ENCODE measurements at regions not wholly inside any gene's neighbourhood (a gene's known extent, or its start where the extent isn't known, plus 50 kb on each side); places are given as distances from the start of the nearest gene placed in this dataset.

DNA sequence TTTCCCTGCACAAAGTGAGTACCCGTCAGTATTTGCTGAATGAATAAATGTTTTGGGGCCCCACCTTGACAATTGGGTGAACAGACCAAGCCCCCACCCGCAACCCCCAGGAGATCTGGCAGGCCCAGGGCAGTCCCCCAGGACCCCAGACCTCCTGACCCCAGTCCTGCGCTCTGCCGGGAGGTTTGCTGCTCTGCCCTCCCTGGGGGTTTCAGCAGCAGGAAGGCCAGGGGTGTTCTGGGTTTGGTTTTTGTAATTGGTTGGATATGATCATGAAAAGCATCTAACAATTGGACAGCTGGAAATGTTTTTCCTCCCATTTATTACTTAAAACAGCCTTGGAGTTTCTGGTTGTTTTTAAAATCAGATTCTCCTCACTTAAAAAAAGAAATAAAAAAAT, 193.8 kb downstream of the URI1 start:
- H3K27me3 ChIP-seq (ENCODE audit: insufficient read depth, low read length), result no peaks in the 10 kb centered on the region
- peaks cover 20% of the 10 kb centered on the region for H3K27me3 Mint-ChIP-seq (ENCODE audit: low read depth, unreplicated experiment)
- no peaks in the 10 kb centered on the region for H3K4me1 ChIP-seq (ENCODE audit: insufficient read depth, low read length)
- no peak for TF ChIP-seq EZH2 (IDR thresholded peaks at IDR 0.05; ENCODE audit: insufficient read depth, low read length)
- TF ChIP-seq, protein P1, sequence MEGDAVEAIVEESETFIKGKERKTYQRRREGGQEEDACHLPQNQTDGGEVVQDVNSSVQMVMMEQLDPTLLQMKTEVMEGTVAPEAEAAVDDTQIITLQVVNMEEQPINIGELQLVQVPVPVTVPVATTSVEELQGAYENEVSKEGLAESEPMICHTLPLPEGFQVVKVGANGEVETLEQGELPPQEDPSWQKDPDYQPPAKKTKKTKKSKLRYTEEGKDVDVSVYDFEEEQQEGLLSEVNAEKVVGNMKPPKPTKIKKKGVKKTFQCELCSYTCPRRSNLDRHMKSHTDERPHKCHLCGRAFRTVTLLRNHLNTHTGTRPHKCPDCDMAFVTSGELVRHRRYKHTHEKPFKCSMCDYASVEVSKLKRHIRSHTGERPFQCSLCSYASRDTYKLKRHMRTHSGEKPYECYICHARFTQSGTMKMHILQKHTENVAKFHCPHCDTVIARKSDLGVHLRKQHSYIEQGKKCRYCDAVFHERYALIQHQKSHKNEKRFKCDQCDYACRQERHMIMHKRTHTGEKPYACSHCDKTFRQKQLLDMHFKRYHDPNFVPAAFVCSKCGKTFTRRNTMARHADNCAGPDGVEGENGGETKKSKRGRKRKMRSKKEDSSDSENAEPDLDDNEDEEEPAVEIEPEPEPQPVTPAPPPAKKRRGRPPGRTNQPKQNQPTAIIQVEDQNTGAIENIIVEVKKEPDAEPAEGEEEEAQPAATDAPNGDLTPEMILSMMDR (IDR thresholded peaks at IDR 0.05; ENCODE audit: insufficient read depth, low read depth, low read length), result no peak
- no peak overlapping the region for H3K27ac ChIP-seq (ENCODE audit: low read depth, low read length)
- no peak overlapping the region for H3K9ac ChIP-seq (ENCODE audit: low read length)
- no peaks in the 10 kb centered on the region for H4K20me1 ChIP-seq (ENCODE audit: insufficient read depth, low read length)
- no peaks in the 10 kb centered on the region for H3K36me3 ChIP-seq (ENCODE audit: insufficient read depth, low read length)
- no peak overlapping the region for H3K4me2 ChIP-seq (ENCODE audit: low read length)
- H3K9me3 ChIP-seq (ENCODE audit: insufficient read depth, low read depth, low read length), result no peaks in the 10 kb centered on the region
- no peak overlapping the region for H2AFZ ChIP-seq (ENCODE audit: low read depth, low read length)
- H3K4me1 Mint-ChIP-seq (ENCODE audit: low read depth, unreplicated experiment), result peaks cover 8% of the 10 kb centered on the region
- H3K9me3 Mint-ChIP-seq (ENCODE audit: unreplicated experiment), result peaks cover 1% of the 10 kb centered on the region
- H3K4me3 ChIP-seq (ENCODE audit: insufficient read depth, low read depth, low read length), result no peak overlapping the region
- no peaks in the 10 kb centered on the region for H3K79me2 ChIP-seq (ENCODE audit: insufficient read depth, low read length)
- H3K36me3 Mint-ChIP-seq (ENCODE audit: low read depth, unreplicated experiment), result no peaks in the 10 kb centered on the region
- DNase-seq (ENCODE audit: low read depth), result no peak
- FAIRE-seq, result no peak
- H3K27ac Mint-ChIP-seq (ENCODE audit: unreplicated experiment), result peak overlapping the region; percentile 42
- no peak overlapping the region for H3K4me3 Mint-ChIP-seq (ENCODE audit: unreplicated experiment)

DNA sequence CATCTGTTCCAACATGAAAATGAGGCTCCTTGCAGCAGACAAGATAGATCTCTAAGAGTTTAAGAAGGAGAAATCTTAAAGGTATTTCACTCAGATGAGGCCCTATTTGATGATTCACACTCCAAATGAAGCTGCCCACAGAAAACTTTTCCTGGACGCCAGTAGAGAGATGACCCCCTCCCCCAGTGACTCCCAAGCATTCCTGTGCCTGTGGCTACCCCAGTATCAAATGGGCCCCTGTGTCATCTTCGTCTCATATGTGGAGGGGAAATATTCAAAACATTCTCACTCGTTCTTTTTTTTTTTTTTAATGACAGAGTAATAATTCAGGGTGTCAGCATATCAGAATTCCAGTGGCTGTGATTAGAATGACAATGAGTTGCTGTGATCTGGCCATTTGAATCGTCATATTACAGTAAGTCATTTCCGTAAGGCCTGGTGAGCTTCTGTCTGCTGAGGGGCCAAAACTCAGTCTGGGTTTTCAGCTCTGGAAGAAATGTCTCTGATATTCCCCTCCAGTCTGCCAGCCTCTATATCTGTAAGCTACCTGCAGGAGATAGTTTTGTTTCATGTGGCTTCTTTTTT, 194.7 kb downstream of the URI1 start:
- no peaks in the 10 kb centered on the region for H3K4me1 ChIP-seq (ENCODE audit: insufficient read depth, low read length)
- no peaks in the 10 kb centered on the region for H3K36me3 ChIP-seq (ENCODE audit: insufficient read depth, low read length)
- no peak overlapping the region for H3K4me3 Mint-ChIP-seq (ENCODE audit: unreplicated experiment)
- peak overlapping the region; percentile 13 for H3K27ac Mint-ChIP-seq (ENCODE audit: unreplicated experiment)
- no peak overlapping the region for H3K9ac ChIP-seq (ENCODE audit: low read length)
- H3K4me1 Mint-ChIP-seq (ENCODE audit: low read depth, unreplicated experiment), result peaks cover 8% of the 10 kb centered on the region
- no peak for TF ChIP-seq EZH2 (IDR thresholded peaks at IDR 0.05; ENCODE audit: insufficient read depth, low read length)
- TF ChIP-seq, protein P1 (IDR thresholded peaks at IDR 0.05; ENCODE audit: insufficient read depth, low read depth, low read length), result no peak
- FAIRE-seq (no peak), DNase-seq (ENCODE audit: low read depth) (no peak)
- H3K79me2 ChIP-seq (ENCODE audit: insufficient read depth, low read length), result no peaks in the 10 kb centered on the region
- H3K9me3 Mint-ChIP-seq (ENCODE audit: unreplicated experiment), result peaks cover 1% of the 10 kb centered on the region
- no peaks in the 10 kb centered on the region for H3K27me3 ChIP-seq (ENCODE audit: insufficient read depth, low read length)
- H3K9me3 ChIP-seq (ENCODE audit: insufficient read depth, low read depth, low read length), result no peaks in the 10 kb centered on the region
- no peak overlapping the region for H3K4me2 ChIP-seq (ENCODE audit: low read length)
- H3K36me3 Mint-ChIP-seq (ENCODE audit: low read depth, unreplicated experiment), result no peaks in the 10 kb centered on the region
- no peaks in the 10 kb centered on the region for H4K20me1 ChIP-seq (ENCODE audit: insufficient read depth, low read length)
- H3K27ac ChIP-seq (ENCODE audit: low read depth, low read length), result no peak overlapping the region
- peaks cover 20% of the 10 kb centered on the region for H3K27me3 Mint-ChIP-seq (ENCODE audit: low read depth, unreplicated experiment)
- no peak overlapping the region for H3K4me3 ChIP-seq (ENCODE audit: insufficient read depth, low read depth, low read length)
- no peak overlapping the region for H2AFZ ChIP-seq (ENCODE audit: low read depth, low read length)

DNA sequence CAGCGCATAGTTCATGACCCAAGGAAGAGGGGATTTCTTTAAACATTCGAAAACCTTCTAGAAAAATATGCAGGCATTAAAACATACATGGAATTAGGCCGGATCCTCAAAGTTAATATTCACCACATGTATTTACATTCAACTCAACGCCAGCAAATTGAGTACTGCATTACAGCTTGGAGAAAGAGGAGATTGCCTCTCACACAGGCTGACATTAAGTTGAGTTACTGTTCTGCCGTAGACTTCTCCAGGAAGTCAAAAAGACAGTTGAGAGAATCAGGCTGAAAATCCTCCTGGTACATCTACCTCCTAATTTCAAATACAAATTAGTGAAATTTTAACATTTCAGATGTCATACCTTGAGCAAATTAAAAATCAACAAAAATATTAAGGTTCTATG, 195.7 kb downstream of the URI1 start:
- Histone ChIP-seq H3K79me2 (ENCODE audit: insufficient read depth, low read length) (no peaks in the 10 kb centered on the region), H3K27ac (ENCODE audit: low read depth, low read length) (no peak overlapping the region), H3K27me3 (ENCODE audit: insufficient read depth, low read length) (no peaks in the 10 kb centered on the region), H3K4me3 (ENCODE audit: insufficient read depth, low read depth, low read length) (no peak overlapping the region), H3K36me3 (ENCODE audit: insufficient read depth, low read length) (no peaks in the 10 kb centered on the region), H3K4me1 (ENCODE audit: insufficient read depth, low read length) (no peaks in the 10 kb centered on the region), H3K9me3 (ENCODE audit: insufficient read depth, low read depth, low read length) (no peaks in the 10 kb centered on the region), H4K20me1 (ENCODE audit: insufficient read depth, low read length) (no peaks in the 10 kb centered on the region), H3K9ac (ENCODE audit: low read length) (no peak overlapping the region), H2AFZ (ENCODE audit: low read depth, low read length) (no peak overlapping the region), H3K4me2 (ENCODE audit: low read length) (no peak overlapping the region)
- Mint-ChIP-seq H3K4me3 (ENCODE audit: unreplicated experiment) (no peak overlapping the region), H3K27ac (ENCODE audit: unreplicated experiment) (no peak overlapping the region), H3K4me1 (ENCODE audit: low read depth, unreplicated experiment) (peaks cover 8% of the 10 kb centered on the region), H3K9me3 (ENCODE audit: unreplicated experiment) (peaks cover 1% of the 10 kb centered on the region), H3K27me3 (ENCODE audit: low read depth, unreplicated experiment) (peaks cover 20% of the 10 kb centered on the region), H3K36me3 (ENCODE audit: low read depth, unreplicated experiment) (no peaks in the 10 kb centered on the region)
- DNase-seq (ENCODE audit: low read depth), result no peak
- FAIRE-seq, result no peak
- TF ChIP-seq, protein P1 (IDR thresholded peaks at IDR 0.05; ENCODE audit: insufficient read depth, low read depth, low read length), result no peak
- TF ChIP-seq EZH2 (IDR thresholded peaks at IDR 0.05; ENCODE audit: insufficient read depth, low read length), result no peak
